Coronary artery (tissue), 2 donors: ENCODE measurements at regions not wholly inside any gene's neighbourhood (a gene's known extent, or its start where the extent isn't known, plus 50 kb on each side); places are given as distances from the start of the nearest gene placed in this dataset.

Experiments used
- DNase-seq: peaks from one replicate; pipeline ENCODE4 v3.0.0-alpha.2; 2017; ENCODE audit warnings: low spot score
- H3K27ac ChIP-seq, 2 donors: fragments of 200-600 bp; sonication (generic); one replicate each; pipeline ENCODE4 v1.5.1; 2016 to 2019
- H3K4me3 ChIP-seq: fragments of 200-600 bp; sonication (generic); 2 replicates; pipeline ENCODE4 v1.5.1; 2016; ENCODE audit warnings: mild to moderate bottlenecking, moderate library complexity
- CTCF ChIP-seq: fragments of 200-600 bp; sonication (generic); IDR thresholded peaks from one replicate; pipeline ENCODE4 v1.5.1; 2019; ENCODE audit warnings: antibody characterized with exemption

GRCh38 chr2:58878778-58879177 lies 637.7 kb upstream of the FANCL start:
- H3K4me3 ChIP-seq = no peak overlapping the region
- no peak for DNase-seq
- TF ChIP-seq CTCF = no peak
- no peak overlapping the region for H3K27ac ChIP-seq

GRCh38 chr2:58876126-58876525 lies 635.0 kb upstream of the FANCL start:
- Histone ChIP-seq H3K27ac (no peak overlapping the region), H3K4me3 (no peak overlapping the region)
- TF ChIP-seq CTCF = no peak
- no peak for DNase-seq

GRCh38 chr2:58875436-58875835 lies 634.3 kb upstream of the FANCL start:
- no peak for DNase-seq
- TF ChIP-seq CTCF = no peak
- H3K27ac ChIP-seq = no peak overlapping the region

GRCh38 chr2:58871469-58872142 lies 630.5 kb upstream of the FANCL start:
- H3K27ac ChIP-seq = no peak overlapping the region
- no peak overlapping the region for H3K4me3 ChIP-seq
- DNase-seq = no peak
- TF ChIP-seq CTCF = no peak

More at GRCh38 chr2:58875436-58875835, 634.3 kb upstream of the FANCL start:
- H3K4me3 ChIP-seq = no peak overlapping the region

- DNase-seq = no peak
- Histone ChIP-seq H3K27ac (no peak overlapping the region), H3K4me3 (no peak overlapping the region)
- TF ChIP-seq CTCF = no peak
Observed at GRCh38 chr2:58870704-58871103, 629.6 kb upstream of the FANCL start.

- TF ChIP-seq CTCF = no peak
Observed at GRCh38 chr2:58866946-58867345, 625.8 kb upstream of the FANCL start.

GRCh38 chr2:58866527-58866926 lies 625.4 kb upstream of the FANCL start:
- Histone ChIP-seq H3K4me3 (no peak overlapping the region), H3K27ac (no peak overlapping the region)
- DNase-seq = no peak
- no peak for TF ChIP-seq CTCF

More at GRCh38 chr2:58866946-58867345, 625.8 kb upstream of the FANCL start:
- Histone ChIP-seq H3K4me3 (no peak overlapping the region), H3K27ac (no peak overlapping the region)
- DNase-seq = no peak
